ENCODE measurements at regions not wholly inside any gene's neighbourhood (a gene's known extent, or its start where the extent isn't known, plus 50 kb on each side); places are given as distances from the start of the nearest gene placed in this dataset.
"Not testable (repeated sequence)": the region's sequence is repeated elsewhere in the genome, so short reads cannot be mapped to it uniquely, and the experiment has no call there.

- intact Hi-C loops (cut with DNase I); DNase-seq (ENCODE audit: low spot score): not testable (repeated sequence)
Measured at GRCh38 chr21:9959220-9959964, 562.0 kb upstream of the TPTE start.

- intact Hi-C loops (cut with DNase I); DNase-seq (ENCODE audit: low spot score): not testable (repeated sequence)
Measured at GRCh38 chr21:9969399-9969798, 552.0 kb upstream of the TPTE start.

- DNase-seq (ENCODE audit: low spot score): not testable (repeated sequence)
Measured at GRCh38 chr21:9972018-9972417, 549.4 kb upstream of the TPTE start.

GRCh38 chr21:9978371-9978770 is 543.0 kb upstream of the TPTE start:
- intact Hi-C loops (cut with DNase I); DNase-seq (ENCODE audit: low spot score): not testable (repeated sequence)

More at GRCh38 chr21:9972018-9972417, 549.4 kb upstream of the TPTE start:
- intact Hi-C loops (cut with DNase I): not testable (repeated sequence)

- intact Hi-C loops (cut with DNase I): not testable (repeated sequence)
- peak; percentile 75 for DNase-seq (ENCODE audit: low spot score)
Measured at GRCh38 chr21:9997507-9997906, 523.9 kb upstream of the TPTE start.

GRCh38 chr21:10002762-10003313 is 518.5 kb upstream of the TPTE start:
- intact Hi-C loops (cut with DNase I): not testable (repeated sequence)
- peak; percentile 41 for DNase-seq (ENCODE audit: low spot score)

- intact Hi-C loops (cut with DNase I): not testable (repeated sequence)
- peak; percentile 73 for DNase-seq (ENCODE audit: low spot score)
Measured at GRCh38 chr21:10005791-10006190, 515.6 kb upstream of the TPTE start.

- intact Hi-C loops (cut with DNase I); DNase-seq (ENCODE audit: low spot score): not testable (repeated sequence)
Measured at GRCh38 chr21:10016991-10017390, 504.4 kb upstream of the TPTE start.

- peak; percentile 73 for DNase-seq (ENCODE audit: low spot score)
- intact Hi-C loops (cut with DNase I): not testable (repeated sequence)
Measured at GRCh38 chr21:10017757-10018156, 503.6 kb upstream of the TPTE start.

- intact Hi-C loops (cut with DNase I): not testable (repeated sequence)
Measured at GRCh38 chr21:10021462-10021861, 499.9 kb upstream of the TPTE start.

GRCh38 chr21:10022745-10023144 is 498.6 kb upstream of the TPTE start:
- intact Hi-C loops (cut with DNase I): not testable (repeated sequence)

More at GRCh38 chr21:10021462-10021861, 499.9 kb upstream of the TPTE start:
- DNase-seq (ENCODE audit: low spot score): peak; percentile 58

More at GRCh38 chr21:10022745-10023144, 498.6 kb upstream of the TPTE start:
- DNase-seq (ENCODE audit: low spot score): not testable (repeated sequence)
